KBM-7 (cell line): ENCODE measurements at regions not wholly inside any gene's neighbourhood (a gene's known extent, or its start where the extent isn't known, plus 50 kb on each side); places are given as distances from the start of the nearest gene placed in this dataset.
"Not testable (repeated sequence)": the region's sequence is repeated elsewhere in the genome, so short reads cannot be mapped to it uniquely, and the experiment has no call there.

Source experiments
- DNase-seq: peaks from one replicate; pipeline ENCODE4 v3.0.0-alpha.2; 2015
- in situ Hi-C: fragments of 300-500 bp; cut with MboI; formaldehyde crosslinking; loops from 2 replicates; pipeline ENCODE4 v1.14.3; 2020; ENCODE audit warnings: low sequenced_read_pairs, low pct_unique_long_range_greater_than_20kb, mixed read lengths

DNA sequence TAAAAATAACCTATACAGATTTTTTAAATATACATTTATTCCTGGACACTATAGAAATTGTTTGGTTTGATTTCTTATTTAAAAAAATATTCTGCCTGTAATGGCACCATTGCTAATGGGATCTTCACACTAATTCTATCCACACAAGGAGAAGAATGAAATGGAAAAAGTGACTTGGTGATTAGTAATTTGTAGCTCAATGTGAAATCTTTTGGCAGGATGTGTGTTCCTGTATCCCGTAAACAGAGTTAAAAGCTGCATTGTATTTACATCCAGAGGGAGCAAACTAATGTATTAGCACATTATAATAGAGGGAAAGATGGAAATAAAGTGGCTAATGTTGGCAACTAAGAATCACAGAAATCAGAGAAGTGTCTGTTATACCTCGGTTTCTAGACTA is 1455.3 kb upstream of the FLRT2 start:
- no peak for DNase-seq
- in situ Hi-C loops, result no loop called here

DNA sequence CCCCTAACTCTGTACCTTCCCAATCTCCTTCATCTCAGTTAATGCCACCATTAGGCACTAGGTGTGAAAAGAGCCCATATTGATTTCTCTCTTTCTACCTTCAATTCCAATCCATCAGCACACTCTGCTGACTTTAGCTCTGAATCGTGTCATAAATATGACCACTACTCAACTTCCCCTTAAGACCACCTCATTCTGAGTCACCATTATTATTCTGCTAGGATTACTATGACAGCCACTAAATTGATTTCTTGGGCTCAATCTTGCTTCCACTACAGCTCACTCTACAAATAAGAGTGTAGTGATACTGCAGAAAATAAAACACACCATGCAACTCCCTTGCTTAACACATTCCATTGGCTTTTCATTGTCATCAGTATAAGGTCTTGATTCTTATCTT is 1449.0 kb upstream of the FLRT2 start:
- in situ Hi-C loops, result no loop called here
- no peak for DNase-seq

DNA sequence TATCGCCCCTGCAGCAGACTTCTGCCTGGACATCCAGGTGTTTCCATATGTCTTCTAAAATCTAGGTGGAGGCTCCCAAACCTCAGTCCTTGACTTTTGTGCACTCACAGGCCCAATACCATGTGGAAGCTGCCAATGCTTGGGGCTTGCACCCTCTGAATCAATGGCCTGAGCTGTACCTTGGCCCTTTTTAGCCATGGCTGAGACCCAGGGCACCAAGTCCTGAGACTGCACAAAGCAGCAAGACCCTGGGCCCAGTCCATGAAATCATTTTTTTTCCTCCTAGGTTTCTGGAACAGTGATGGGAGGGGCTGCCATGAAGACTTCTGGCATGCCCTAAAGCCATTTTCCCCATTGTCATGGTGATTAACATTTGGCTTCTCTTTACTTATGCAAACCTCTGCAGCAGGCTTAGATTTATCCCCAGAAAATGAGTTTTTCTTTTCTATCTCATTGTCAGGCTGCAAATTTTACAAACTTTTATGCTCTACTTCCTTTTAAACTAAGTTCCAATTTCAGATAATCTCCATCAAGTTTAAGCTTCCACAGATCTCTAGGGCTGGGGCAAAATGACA is 1445.8 kb upstream of the FLRT2 start:
- DNase-seq, result no peak
- in situ Hi-C loops, result no loop called here

DNA sequence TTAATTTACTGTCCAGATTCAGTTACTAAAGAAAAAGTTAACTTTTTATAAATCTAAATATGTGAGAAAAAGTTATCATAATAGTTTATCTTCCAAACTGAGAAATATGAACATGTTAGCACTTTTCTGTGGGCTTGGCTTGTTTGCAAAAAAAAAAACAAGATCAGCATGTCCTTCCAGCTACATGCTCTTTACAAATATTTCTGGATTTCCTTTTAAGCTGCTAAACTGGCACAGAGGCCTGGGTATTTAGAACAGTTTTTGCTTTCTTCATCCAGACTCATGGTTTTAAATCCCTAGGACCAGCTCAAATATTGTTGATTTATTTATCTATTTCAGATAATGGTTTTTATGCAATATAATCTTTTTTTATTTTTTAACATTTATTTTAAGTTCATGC is 1444.5 kb upstream of the FLRT2 start:
- no peak for DNase-seq
- in situ Hi-C loops, result no loop called here

DNA sequence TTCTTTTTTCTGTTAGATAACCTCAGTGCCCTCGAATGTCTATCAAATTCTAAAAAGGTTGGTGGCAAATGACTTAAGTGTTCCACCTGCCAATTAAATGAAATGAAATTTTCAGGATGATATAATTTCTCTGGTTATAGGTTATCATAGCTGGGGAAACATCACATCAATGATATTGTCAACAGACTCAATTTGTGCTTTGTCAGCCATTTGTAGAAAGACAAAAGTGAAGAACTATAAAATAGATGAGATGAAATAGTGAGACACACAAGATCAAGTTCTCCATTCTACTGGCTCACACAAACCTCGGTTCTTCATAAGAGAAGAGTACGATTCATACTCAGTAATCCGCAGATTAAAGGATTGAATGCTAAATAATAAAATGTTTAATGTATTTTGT is 1443.2 kb upstream of the FLRT2 start:
- in situ Hi-C loops, result no loop called here
- DNase-seq, result no peak

DNA sequence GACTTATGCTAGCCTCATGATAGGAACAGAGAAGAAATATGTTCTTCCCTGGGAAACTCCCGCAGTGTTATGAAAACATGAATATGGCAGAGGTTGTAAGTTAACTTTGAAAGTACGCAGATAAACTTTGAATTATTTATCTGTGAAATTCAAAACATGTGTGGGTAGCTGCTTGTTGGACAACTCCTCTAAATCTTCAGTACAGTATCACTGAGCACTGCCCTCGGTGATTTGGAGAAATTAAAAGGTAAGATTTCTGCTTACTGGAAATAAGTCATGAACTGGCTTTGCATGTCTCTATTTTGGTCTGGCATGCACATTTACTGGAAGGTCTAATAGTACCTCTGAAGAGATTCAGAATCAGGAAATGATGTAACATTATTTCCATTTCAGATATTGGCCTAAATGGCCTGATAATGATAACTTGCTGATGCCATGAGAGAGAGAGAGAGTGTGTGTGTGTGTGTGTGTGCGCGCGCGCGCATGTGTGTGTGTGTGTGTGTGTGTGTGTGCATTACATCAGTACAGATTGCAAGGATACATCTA is 1441.9 kb upstream of the FLRT2 start:
- in situ Hi-C loops, result no loop called here

DNA sequence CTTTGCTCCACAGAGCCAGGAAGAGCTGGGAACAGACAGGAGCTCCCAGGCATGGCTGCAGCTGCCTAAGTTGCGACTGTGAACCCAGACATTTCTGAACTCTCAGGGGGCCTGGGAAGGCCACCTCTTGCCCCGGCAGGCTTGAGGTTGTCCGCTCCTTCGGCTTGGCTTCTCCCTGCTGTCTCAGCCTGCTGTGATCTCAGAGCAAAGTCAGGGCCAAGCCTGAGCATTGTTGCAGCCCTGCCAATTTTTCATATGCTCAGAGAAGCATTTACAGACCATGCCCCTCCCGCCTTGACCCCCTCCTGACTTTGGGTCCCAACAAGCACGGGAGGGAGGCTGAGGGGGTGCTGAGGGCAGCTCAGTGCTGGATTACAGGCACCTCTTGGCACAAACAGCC is 1439.1 kb upstream of the FLRT2 start:
- in situ Hi-C loops, result no loop called here
- DNase-seq, result no peak

More for the DNA sequence above, 1441.9 kb upstream of the FLRT2 start:
- DNase-seq, result no peak

DNA sequence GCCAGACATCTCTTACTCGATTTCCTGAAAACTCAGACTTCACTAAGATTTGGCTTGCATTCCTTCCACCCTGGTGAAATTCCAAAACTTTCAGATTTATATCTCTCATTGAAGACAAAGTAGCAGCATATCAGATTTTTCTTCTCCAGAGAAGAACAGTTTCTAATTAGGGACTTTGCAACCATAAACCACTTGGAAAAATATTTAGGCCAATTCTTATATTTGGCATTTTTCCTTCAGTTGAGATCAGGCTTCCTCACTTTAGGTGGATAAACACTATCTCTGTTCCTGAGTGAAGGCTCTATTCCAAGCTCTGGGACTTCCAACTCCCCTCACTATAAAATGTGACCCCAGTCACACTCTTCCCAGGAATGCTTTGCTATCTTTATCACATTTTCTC is 1434.3 kb upstream of the FLRT2 start:
- no peak for DNase-seq
- in situ Hi-C loops, result no loop called here

DNA sequence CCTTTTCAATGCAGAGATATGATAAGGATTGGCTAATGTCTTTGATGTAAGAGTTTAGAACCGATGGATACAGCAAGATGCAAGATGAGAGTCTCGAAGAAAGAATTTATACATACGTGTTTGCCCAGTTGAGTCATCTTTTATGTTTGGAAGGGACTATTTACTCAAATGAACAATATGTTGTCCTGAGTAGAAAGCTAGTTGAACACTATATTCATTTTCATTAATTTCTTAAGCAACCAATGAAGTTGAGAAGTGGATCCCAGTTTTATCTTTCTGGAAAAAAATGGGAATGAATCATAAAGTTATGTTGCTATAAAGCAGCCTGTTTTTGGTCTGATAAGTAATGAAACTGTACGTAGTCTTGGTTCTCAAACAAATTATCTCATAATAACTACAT is 1431.7 kb upstream of the FLRT2 start:
- in situ Hi-C loops, result no loop called here
- DNase-seq, result no peak

DNA sequence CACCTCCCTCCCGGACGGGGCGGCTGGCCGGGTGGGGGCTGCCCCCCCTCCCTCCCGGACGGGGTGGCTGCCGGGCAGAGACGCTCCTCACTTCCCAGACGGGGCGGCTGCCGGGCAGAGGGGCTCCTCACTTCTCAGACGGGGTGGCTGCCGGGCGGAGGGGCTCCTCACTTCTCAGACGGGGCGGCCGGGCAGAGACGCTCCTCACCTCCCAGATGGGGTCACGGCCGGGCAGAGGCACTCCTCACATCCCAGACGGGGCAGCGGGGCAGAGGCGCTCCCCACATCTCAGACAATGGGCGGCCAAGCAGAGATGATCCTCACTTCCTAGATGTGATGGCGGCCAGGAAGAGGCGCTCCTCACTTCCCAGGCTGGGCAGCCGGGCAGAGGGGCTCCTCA is 1430.4 kb upstream of the FLRT2 start:
- in situ Hi-C loops, DNase-seq: not testable (repeated sequence)

DNA sequence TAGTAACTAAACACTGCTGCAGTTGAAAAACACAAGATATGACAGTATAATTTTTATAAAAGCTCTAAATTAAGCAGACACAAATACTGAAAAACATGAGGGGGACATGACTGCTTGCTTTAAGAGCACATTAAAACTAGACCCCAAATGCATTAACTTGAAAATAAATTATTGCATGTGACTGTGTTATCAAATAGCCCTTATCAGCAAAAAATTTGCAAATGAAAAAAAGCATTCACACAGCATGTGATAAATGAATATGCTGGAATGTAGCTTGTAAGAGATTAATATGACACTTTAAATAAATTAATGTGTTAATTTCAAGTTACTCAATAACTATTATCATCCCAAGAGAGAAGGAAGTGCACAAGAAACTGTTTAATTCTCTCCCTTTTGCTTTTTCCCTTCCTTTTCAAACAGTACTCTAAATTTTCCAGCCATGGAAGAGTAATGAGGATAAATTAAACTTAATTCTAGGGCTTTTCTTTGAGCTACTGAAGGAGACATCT is 1422.1 kb upstream of the FLRT2 start:
- in situ Hi-C loops, result no loop called here
- no peak for DNase-seq

DNA sequence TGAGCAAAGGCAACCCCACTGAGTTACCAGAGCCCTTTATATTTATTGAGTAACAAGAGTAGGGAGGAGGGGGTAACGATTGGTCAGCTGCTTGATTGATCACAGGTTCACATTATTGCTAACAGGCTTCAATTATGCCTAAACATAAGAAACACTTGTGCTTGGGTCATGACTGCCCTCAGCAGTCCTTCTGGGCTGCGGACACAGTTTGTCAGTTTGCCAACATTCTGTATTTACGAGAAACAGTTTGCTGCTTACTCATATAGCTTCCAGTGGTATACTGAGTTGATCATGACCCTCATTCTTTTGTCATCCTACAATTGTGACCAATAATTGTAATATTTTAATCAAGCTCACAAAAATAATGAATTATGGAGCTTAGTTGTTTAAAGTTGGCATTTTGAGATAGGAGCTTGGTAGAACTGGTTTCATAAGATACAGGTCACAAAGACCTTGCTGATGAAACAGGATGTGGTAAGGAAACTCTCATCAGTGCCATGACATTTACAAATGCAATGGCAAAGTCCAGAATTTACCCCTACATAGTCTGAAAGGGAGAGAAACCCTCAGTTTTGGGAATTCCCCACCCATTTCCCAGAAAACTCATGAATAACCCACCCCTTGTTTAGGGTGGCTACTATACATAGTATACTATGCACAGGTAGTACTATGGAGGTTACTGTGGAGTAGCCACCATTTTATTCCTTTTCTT is 1421.0 kb upstream of the FLRT2 start:
- in situ Hi-C loops, result no loop called here
- DNase-seq, result no peak

DNA sequence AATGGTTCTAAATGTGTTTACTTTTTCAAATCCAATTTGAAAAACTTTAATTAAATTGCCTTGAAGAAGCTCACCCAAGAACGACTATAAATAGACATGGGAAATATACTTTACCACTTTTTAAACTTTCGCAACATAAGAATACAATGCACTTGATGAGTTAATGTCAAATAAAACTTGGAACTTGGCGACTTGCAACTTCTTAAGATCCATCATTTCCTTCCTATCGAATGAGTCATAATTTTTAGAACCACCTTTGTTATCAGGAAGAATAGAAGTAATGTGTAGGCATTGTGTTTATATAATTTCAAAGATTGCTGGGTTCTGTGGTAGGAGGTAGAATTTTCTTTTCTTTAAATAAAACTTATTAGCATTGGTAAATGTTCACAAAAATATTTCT is 1417.4 kb upstream of the FLRT2 start:
- in situ Hi-C loops, result no loop called here
- no peak for DNase-seq

DNA sequence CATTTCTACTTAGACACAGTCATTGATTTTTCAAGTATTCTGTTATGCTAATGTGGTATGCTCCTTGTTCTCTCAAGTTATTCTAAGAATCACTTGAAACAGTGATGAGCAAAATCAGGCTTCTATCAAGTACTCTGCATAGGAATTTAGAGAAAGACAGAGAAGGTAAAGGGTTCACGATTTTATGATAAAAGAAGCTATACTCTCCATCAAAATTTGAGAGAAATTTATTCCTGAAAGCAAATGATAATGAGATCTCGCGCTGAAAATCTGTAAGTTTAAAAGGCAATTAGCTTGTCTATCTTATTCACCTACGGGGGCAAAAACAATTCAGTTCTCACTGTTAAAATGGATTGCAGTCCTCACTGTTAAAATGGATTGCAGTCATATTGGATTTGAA is 1404.3 kb upstream of the FLRT2 start:
- in situ Hi-C loops, result no loop called here
- no peak for DNase-seq

DNA sequence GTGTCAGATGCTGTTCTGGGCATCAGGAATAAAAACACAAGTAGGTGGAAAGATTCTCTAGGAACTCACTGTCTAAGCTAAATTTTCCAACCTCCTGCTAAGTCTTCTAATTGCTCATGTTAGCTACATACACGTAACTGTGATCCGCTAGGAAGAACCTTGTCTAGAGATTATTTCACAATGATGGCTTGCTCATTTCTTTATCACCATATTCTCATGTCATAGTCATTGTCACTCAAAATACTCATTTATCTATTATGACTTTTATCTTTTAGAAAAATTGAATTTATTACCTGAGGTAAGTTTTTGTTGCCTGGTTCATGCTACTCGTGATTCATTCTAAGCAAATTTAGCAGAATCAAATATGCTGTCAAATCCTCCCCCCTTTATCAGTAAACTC is 1402.4 kb upstream of the FLRT2 start:
- in situ Hi-C loops, result no loop called here
- no peak for DNase-seq

DNA sequence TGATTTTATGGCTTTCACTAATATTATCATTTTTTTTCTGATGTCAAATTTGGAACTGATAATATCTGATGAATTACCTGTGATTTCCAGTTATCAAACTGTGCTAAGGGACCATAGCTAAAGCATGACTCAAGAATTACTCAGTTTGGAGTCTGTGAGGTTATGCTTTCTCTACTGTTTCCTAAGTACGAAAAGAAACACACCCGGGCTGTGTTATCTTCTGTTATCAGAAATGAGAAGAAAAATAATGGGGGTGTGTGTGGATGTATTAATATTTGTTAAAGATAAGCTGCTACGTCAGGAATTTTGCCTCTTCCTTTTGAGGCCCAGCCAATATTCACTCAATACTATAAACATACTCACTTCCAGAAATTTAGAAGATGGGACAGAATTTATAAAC is 1401.9 kb upstream of the FLRT2 start:
- DNase-seq, result no peak
- in situ Hi-C loops, result no loop called here

DNA sequence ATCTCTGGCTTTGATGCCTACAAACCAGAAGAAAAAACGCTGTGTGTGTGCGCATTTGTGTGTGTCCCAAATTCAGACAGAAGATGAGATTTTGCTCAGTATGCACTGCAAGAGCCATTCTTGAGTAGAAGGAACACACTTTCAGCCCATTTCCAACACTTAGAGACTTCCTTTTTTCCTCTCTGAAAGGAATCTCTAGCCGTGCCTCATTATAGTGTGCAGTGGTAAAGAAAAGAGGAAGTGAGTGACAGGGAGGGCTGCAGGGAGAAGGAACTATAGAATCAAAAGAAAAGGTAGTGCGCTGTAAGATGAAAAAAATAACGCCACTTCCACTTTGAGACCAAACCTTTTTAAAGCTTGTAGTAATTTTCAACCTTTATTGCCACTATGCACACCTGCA is 1400.9 kb upstream of the FLRT2 start:
- peak; percentile 85 for DNase-seq
- in situ Hi-C loops, result no loop called here

DNA sequence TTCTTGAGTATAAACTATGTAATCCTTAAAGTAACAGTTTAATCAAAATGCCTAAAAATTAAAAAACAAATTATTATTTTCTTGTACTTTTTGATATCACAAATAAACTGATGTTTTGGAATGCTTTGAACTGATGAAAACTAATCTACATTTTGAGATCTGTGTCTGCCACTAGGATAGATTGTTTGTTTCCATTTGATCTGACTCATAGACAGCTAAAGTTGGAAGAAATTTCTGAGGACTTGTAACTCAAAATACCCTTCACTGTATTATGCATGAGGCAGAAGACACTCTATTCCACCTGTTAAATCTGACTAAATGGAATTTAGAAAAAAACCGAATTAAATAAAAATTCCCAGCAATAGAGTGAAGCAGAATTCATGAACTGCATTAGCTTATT is 1400.0 kb upstream of the FLRT2 start:
- in situ Hi-C loops, result no loop called here
- DNase-seq, result no peak

DNA sequence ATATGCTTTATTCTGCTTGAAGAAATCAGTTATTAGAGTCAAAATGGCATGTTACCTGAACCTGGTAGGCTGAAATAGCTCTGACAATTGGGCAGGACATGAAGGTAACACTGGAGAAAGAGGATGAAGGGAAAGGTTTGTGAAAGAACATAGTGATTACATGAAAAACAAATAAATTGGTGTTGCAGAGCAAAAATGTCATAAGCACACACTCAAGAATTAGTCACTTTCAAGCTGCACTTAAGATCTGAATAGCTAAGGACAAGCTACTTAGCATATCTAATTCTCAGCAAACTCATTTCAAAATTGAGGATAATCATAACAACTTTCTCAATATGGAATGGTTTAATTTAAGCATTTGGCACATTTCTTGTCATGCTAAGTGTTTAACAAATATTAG is 1398.0 kb upstream of the FLRT2 start:
- in situ Hi-C loops, result no loop called here
- DNase-seq, result no peak

DNA sequence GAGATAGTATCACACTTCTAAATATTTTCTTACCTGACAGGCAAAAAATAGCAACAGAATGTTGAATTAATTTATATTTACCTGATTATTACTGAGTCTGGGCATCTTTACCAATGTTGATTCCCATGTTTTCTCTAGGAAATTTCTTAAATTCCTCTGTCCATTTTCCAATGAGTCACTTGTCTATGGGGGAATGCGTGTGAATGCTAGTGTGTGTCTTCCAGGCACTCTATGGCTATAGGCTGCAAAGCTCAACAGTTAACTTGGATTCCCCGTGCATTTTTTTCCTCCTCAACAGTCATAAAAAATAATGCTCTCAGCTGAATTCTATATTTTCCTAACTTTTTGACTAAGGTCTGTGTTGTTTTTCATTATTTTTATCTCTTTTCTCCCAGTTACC is 1385.8 kb upstream of the FLRT2 start:
- no peak for DNase-seq
- in situ Hi-C loops, result no loop called here

DNA sequence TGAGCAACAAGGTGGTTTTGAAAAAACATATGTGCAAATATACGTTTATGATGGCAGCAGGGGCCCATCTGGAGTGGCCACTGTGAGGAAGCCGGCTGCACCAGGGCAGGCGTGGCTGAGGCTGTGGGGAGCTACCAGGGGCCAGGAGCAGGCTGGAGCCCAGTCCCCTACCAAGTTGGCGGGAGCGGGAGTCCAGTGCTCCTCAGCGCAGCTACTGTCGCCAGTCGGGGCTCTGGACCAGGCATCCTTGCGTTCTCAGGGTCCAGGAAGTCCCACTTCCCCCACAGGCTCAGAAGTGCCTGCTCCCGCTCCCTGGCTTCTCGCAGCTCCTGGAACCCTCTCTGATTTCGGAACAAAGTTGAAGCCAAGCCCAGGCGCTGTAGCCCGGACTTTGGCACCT is 1377.5 kb upstream of the FLRT2 start:
- DNase-seq, result no peak
- in situ Hi-C loops, result no loop called here
